ENCODE measurements at regions not wholly inside any gene's neighbourhood (a gene's known extent, or its start where the extent isn't known, plus 50 kb on each side); places are given as distances from the start of the nearest gene placed in this dataset.
"Not testable (repeated sequence)": the region's sequence is repeated elsewhere in the genome, so short reads cannot be mapped to it uniquely, and the experiment has no call there.

DNA sequence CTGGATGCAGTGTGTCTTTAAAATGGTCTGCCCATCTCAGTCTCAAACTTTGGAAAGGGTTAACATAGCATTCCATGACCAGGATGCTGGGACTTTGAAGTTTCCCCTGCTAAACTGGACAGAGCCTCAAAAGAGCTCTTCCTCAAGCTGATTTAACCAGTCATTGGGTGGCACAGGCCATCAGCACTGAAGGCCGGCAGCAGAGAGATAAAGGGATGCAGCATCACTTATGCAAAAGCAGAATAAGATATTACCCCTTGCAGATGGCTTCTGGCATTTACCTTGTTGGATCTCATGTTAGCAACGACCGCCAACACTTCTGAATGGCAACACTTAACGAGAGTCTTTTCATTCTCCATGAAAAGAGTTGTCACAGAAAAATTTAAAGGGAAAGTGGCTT is 179.0 kb downstream of the LMLN start:
- TF ChIP-seq EZH2 (IDR thresholded peaks at IDR 0.05; ENCODE audit: borderline replicate concordance, insufficient read depth, low read depth, low read length, poor library complexity, severe bottlenecking), result not testable (repeated sequence)
- TF ChIP-seq, protein P1, sequence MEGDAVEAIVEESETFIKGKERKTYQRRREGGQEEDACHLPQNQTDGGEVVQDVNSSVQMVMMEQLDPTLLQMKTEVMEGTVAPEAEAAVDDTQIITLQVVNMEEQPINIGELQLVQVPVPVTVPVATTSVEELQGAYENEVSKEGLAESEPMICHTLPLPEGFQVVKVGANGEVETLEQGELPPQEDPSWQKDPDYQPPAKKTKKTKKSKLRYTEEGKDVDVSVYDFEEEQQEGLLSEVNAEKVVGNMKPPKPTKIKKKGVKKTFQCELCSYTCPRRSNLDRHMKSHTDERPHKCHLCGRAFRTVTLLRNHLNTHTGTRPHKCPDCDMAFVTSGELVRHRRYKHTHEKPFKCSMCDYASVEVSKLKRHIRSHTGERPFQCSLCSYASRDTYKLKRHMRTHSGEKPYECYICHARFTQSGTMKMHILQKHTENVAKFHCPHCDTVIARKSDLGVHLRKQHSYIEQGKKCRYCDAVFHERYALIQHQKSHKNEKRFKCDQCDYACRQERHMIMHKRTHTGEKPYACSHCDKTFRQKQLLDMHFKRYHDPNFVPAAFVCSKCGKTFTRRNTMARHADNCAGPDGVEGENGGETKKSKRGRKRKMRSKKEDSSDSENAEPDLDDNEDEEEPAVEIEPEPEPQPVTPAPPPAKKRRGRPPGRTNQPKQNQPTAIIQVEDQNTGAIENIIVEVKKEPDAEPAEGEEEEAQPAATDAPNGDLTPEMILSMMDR (IDR thresholded peaks at IDR 0.05), result not testable (repeated sequence)

Data from B cell (primary cell).